A204.1 (cell line): ENCODE measurements at regions not wholly inside any gene's neighbourhood (a gene's known extent, or its start where the extent isn't known, plus 50 kb on each side); places are given as distances from the start of the nearest gene placed in this dataset.

Experiments
- FAIRE-seq: peaks from 2 replicates; lab custom pipeline; 2012; peaks lifted over from hg19 to GRCh38; lab: Jason Lieb, UNC

DNA sequence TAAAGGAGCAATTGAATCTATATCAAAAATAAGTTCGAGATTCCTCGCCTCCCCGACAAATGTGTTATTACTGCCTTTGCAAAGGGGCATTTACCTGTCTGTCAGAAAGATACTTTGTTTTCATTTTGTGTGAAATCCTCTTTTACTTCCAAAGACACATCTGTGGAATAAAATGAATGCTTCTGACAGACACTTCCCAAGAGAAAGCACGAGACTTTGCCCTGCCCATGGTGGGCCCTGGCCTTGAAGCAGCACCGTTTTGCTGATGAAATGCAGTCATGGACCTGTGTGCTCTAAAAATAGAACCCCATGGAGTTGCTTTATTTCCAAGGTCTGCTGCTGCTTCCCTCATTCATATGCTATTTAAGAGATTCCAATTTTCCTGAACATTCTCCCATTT is 85.9 kb upstream of the USP47 start:
- FAIRE-seq = no peak

DNA sequence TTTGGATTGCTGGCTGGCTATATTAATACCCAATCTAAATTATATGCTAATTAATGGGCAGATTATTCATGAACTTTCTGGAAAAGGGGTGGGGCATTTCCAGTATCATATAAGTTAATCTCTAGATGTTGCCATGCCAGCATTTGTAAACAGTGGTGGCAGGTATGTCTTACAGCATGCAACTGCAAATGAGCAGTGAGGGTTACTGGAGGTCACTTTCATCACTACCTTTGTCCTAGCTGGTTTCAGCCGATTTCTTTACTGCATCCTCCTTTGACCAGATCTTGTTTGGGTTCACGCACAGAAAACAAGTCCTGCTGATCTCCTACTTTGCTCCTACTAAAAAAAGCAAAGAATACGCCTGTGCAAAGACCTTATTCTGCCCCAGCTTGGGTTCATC is 89.1 kb upstream of the USP47 start:
- no peak for FAIRE-seq

DNA sequence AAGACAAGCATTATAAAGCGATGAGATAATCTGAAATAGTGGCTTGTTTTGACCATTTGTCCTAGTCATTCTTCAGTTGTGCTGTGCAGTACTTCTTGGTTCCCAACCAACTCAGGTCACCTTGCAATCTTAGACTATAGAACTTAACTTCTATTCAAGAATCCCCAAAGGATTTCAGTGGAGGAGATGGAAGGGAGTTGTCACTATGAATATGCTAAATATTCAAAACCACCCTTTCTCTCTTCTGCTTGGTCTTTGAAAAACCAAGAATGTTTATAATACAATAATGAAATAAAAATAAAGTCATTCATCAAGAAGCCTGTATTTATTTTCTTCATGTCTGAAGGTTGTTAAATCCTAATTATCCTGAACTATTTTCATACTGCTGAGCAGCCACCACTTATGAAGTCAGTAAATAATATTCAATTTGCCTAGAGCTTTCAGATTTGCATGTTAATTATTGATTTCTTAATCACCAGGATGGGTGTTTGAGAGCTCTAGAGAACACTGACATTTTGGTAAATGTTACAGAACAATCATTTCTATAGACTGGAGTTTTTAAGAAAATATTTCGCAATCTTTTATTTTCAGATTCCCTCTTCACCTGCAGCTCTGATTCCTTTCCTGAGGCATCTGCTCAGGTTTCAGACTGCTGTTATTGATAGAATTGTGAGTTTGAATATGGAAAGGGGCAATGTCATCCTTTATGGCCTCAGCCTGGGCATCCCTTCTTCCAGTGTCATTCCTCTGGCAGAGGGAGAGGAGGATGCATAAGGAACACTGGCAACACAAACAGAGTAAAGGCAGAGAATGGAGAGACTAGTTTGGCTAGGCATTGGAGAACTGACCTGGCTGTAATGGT is 91.5 kb upstream of the USP47 start:
- no peak for FAIRE-seq

DNA sequence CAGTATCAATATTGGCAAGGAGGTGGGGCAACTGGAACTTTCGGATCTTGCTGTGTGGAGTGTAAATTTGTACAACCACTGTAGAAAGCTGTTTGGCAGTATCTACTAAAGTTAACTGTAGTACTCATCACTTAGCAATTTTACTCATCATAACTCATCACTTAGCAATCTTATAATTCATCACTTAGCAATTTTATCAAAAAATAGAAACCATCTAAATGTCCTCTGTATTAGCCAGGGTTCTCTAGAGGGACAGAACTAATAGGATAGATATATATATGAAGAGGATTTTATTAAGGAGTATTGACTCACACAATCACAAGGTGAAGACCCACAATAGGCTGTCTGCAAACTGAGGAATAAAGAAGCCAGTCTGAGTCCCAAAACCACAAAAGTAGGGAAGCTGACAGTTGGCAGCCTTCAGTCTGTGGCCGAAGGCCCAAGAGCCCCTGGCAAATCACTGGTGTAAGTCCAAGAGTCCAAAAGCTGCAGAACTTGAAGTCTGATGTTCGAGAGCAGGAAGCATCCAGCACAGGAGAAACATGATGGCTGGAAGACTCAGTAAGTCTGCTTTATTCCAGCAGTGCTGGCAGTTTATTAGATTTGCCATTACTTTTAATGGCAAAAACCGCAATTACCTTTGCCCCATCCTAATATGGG is 92.9 kb upstream of the USP47 start:
- FAIRE-seq = no peak

DNA sequence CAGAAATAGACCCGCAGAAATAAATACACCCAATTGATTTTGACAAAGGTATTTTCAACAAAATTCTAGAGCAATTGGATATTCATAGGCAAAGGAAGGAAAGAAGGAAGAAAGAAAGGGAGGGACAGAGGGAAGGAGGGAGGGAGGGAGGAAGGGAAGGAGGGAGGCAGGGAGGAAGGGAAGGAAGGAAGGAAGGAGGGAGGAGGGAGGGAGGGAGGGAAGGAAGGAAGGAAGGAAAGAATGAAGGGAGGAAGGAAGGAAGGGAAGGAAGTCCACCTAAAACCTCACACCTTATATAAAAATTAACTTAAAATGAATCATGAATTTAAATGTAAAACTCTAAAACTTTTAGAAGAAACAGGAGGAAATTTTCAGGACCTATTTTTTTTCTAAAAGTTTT is 94.2 kb upstream of the USP47 start:
- no peak for FAIRE-seq

DNA sequence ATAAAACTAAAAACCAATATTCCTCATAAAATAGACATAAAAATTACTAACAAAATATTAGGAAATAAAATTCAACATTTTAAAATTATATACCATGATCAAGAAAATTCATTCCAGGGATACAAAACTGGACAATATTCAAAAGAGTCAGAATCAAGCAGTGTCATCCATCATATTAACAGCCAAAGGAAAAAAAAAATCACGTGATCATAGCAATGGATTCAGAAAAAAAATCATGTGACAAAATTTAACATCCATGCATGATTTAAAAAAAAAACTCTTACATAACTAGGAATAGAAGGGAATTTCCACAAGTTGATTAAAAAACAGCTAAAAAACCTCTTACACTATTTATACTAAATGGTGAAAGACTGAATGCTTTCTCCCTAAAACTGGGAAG is 95.3 kb upstream of the USP47 start:
- peak; percentile 11 for FAIRE-seq

DNA sequence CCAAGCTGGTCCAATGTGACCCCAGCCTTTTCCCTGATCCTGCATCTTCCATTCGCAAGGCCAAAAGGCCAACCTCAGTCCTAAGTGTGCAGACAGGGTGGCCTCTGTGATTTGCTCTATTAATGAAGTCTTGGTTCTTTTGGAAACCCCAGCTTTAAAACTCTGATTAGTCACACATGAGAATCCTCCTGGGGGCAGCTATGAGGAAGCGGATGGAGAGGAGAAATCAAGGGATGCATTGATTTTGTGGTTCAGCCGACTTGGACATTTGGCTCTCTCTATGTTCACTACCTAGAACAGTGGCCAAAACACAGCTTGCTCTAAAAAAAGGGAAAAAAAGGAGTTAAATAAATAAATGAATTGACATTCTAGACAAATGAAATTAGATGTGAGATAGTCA is 98.6 kb upstream of the USP47 start:
- no peak for FAIRE-seq

DNA sequence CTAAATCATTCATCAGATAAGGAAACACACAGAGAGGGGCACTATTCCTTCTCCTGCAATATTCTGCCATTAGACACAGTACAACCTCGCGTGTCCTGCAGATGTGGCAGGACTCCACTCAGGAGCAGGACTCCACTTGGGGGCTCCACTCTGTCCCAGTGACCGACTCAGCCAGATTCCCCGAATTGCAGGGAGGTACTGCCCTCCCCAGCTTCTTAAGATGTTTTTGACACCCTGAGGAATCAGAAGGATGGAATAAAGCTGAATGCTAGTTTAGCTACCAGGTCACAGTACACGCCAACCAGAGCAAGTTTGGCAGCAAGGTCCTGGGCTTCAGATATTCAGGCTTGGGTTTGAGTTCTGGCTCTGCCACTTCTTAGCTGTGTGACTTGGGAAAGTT is 99.3 kb upstream of the USP47 start:
- no peak for FAIRE-seq

DNA sequence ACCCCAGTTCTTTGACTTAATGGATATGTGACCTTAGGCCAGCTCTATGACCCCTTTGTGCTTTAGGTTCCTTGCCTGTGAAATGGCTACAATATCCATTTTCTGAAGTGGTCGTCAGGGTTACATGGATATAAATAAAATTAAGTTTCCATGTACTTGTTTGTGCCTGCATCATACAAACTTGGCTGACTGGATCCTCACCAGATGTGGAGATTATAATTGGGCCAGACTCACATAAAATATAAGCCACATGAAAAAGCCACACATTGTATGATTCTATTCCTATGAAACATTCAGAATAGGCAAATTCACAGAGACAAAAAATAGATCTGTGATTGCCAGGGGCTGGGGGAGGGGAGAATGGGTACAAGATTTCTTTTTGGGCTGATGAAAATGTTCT is 100.9 kb upstream of the USP47 start:
- no peak for FAIRE-seq

DNA sequence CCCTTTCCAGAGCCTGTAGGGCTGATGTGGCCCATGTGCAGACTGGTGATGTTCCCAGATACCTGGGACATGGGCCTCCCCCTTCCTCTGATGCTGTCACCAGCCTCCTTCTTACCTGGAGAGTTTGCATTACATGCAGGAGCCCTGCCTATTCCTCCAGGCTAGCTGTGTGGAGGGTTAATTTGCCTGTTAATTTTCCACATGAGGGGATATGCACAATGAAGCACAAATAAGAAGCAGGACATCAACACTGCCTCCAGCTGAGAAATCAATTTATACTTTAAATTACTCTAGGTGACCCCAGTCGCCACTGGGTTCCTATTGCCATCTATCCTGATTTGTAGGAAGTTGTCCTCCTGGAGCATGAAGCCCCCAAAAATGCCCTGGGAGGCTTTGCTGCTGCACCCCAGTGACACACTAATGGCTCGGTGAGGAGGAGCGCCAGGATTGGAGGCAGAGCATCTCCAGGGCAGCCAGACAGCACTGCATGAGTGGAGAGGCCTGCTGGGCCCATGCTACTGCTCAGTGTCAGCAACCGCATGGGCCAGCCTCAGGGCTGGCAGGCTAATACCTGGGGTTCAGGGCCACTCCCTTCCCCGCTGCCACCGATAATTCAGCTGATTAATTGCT is 101.6 kb upstream of the USP47 start:
- FAIRE-seq = no peak

DNA sequence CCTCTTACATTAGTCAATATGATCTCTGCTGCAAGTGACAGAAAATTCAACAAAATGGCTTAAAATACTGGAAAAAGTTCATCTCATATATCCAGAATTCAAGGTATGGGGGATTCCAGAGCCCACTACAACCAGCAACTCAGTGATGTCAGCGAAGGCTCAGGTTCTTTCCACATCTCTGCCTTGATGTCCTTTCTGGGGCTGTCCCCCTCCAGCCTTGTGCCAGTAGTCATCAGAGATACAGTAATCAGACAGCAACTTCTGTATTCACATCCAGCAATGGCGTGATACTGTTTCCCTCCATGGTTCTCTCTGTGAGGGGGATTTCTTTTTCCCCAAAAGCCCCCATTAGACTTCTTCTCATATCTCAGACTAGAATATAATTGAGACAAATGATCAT is 103.4 kb upstream of the USP47 start:
- FAIRE-seq = no peak

DNA sequence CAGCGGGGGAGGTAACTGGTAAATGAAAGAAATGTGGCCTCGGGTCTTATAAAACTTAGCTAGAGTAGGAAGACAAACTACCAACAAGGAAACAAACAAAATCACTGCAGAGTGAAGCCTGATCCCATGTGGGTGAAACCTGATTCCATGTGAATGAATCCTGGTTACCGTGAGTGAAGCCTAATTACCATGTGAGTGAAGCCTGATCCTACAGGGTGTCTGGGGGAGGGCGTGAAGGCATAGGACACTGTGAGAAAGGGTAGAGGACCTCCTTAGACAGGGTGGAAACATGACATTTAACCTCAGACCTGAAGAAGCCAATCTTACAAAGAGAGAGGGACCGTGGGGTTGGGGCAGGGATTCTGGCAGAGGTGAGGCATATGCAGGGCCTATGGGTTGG is 106.2 kb upstream of the USP47 start:
- no peak for FAIRE-seq

DNA sequence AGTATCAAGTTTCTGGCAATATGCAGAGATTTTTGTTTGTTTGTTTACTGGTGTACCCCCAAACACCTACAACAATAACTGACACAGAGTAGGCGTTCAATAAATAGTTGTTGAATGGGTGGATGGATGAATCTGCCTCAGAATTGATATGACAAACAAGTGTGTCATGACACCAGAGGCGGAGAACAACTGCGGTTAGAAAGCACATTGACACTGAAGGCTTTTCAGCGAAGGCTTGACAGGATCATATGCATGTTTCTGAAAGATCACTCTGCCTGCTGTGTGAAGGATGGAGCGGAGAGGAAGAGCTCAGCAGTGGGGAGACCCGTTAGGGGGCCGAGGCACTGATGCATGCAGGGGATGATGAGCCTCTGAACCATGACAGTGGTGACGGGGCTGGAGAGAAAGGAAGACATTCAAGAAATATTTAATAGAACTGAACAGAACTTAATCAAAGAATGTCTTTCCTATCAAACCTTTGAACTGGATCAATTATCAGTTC is 108.5 kb upstream of the USP47 start:
- no peak for FAIRE-seq

DNA sequence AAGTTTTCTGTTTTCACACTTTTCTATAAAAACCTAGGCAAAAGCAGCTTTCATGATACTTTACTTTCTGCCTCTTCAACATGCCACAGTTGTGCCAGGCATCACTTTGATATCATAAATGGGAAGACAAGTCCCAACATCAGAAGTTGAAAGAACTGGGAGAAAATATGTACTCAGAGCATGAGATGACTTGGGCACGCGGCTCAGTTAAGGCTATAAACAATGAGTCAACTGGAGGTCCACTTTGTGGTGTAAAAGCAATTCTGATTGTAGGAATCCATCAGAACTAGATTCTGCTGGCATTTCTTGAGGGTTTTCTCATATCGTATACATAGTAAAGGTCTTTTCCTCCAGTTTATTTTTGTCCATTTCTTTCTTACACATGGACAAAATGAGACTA is 109.7 kb upstream of the USP47 start:
- no peak for FAIRE-seq

DNA sequence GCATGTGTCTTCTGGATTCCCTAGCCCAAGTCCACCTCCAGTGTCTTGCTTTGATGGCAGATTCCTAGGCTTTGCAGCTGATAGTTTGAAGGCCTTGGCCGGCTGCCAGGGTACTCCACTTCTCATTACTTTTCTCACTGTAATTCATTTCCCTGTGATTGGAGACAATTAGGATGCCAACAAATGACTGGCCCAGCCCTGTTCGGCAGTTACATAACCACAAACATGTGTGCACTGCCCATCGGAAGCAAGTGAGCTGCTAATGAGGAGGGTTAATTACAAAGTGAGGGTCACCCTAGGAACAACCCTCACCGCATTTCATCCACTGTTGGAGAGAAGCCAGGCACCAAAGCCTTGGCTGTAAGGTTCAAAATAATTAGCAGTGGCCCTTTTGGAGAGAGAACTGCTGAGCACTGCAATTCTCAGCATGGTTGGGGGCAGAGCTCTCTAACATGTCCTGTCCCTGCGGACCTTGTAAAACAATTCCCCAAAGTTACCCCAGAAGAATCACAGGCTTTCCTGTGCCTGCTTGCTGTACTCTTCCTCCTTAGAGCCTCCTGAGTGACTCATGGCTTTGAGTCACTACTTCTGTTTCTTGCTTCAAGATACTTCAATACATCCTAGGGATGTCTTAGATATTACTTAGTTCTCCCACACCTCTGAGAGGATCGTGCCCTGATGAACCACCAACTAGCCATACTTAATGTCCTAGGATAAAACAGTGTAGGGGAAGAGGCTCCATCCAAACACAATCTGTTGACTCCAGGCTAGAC is 109.7 kb upstream of the GALNT18 start:
- no peak for FAIRE-seq

DNA sequence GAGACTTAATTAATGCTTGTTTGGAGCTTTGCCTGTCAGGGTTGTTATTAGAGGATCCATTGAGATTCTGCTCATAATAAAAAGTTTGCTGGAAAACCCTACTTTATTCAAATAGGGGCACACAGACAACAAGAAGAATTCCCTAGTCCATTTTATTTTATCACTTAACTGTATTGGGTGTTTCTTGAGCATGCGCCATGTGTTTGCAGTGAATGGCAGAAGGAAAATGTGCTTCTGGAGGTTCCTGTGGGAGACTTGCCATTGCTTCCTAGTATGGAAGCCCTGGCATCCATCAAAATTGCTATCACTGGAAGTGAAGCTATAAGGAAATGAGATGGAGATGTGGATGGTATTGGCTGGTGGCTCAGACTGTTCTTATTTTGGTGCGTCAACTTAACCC is 106.6 kb upstream of the GALNT18 start:
- no peak for FAIRE-seq

DNA sequence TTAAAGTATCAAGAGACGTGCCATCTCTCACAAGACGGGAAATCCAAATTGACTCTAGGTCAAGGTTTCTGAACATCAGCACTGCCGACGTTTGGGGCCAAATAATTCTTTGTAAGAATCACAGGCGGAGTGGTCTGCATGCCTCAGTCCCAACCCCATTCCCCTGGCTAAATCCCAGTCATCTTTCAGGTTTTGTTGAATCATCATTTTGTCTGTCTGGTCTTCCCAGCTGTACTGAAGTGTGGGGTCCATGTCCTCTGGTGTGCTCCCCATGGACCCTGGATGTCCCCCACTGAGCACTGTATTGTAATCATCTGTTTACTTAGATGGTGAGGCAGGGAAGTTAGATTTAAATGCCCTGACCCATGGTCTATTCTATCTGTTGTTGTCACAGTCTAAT is 103.6 kb upstream of the GALNT18 start:
- no peak for FAIRE-seq

DNA sequence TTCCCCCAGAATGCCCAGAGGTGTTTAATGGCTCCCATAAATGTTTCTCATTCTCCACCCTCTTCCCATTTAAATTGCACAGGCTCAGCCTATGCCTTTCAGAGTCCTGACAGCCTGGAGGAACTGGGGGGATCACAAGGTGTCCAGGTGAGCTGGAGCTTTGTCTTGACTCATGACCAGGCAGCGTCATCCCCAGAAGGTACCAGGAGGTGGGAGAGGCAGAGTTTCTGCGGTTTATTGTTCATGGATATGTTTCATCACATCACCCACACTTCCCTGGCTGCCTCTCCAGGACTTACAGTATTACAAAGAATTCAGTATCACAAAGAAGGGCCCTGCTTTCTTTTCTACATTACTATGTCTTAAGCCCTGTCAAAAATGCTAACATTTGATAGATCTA is 103.2 kb upstream of the GALNT18 start:
- FAIRE-seq = no peak

DNA sequence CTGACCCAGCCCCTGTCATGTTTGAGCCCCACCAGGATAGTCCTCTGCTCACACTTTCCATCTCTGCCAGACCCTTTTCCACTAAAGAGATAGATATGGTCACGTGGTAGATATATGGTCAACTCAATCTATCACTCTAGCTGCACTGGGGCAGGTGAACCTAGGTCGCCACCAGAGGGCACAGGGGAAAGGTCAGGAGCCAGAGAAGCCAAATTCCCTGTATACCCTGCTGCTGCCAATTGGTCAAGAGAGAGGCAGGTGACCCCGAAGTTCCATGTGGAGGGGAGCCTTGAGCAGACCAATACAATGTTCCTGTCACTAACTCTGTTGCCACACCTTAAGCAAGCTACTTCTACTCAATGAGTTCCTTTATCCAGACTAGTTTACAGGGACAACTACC is 101.1 kb upstream of the GALNT18 start:
- no peak for FAIRE-seq

DNA sequence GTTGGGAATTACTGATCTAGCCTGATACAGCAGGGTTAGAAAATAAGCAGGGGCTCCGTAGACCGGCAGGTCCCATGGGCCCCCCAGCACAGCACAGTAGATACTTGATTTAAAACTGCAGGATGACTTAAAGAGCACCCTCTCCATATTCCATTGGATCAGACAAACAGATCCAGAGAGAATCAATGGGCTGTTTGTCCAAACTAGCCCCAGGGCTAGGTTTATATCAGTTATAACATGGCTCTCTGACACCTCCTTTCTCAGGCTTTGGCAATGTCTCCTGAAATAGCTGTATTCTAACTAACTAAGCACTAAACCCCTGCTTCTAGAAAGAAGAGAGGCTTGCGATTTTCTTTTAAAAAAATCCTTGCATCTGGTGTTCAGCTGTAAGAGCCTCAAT is 100.4 kb upstream of the GALNT18 start:
- FAIRE-seq = no peak

DNA sequence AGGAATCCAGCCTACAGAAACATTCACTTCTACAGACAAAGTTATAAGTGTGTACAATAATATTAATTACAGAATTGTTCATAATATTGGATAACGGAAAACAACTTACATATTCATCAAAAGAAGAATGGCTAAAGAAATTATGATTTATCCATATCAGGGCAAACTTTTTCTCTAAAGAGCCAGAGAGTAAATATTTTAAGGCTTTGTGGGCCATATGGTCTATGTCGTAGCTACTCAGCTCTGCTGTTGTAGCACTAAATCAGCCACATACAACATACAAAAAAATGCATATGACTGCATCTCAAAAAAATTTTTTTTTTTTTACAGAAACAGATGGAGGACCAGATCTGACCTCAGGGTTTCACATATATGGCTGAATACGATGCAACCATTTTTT is 96.7 kb upstream of the GALNT18 start:
- FAIRE-seq = no peak

DNA sequence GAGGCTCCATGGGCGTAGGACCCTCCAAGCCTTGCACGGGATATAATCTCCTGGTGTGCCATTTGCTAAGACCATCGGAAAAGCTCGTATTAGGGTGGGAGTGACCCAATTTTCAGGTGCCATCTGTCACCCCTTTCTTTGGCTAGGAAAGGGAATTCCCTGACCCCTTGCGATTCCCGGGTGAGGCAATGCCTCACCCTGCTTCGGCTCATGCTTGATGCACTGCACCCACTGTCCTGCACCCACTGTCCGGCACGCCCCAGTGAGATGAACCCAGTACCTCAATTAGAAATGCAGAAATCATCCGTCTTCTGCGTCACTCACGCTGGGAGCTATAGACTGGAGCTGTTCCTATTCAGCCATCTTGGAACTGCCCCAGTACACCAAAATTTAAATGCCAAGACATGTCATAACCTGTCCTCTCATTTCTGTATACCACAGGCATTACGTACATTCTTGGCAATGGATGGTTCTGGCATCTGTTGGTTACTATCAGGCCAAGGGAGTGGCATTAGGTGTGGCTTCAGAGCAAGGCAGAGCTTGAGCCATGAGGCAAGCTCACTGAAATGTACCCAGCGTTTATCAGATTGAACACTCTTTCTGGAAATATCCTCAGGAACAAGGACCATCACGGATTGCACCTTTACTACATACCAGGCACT is 95.4 kb upstream of the GALNT18 start:
- FAIRE-seq = no peak
